ENCODE measurements at regions not wholly inside any gene's neighbourhood (a gene's known extent, or its start where the extent isn't known, plus 50 kb on each side); places are given as distances from the start of the nearest gene placed in this dataset.
A peak's percentile ranks its signal among the peaks of the same experiment; 100 is the strongest.
"Not testable (repeated sequence)": the region's sequence is repeated elsewhere in the genome, so short reads cannot be mapped to it uniquely, and the experiment has no call there.

DNA sequence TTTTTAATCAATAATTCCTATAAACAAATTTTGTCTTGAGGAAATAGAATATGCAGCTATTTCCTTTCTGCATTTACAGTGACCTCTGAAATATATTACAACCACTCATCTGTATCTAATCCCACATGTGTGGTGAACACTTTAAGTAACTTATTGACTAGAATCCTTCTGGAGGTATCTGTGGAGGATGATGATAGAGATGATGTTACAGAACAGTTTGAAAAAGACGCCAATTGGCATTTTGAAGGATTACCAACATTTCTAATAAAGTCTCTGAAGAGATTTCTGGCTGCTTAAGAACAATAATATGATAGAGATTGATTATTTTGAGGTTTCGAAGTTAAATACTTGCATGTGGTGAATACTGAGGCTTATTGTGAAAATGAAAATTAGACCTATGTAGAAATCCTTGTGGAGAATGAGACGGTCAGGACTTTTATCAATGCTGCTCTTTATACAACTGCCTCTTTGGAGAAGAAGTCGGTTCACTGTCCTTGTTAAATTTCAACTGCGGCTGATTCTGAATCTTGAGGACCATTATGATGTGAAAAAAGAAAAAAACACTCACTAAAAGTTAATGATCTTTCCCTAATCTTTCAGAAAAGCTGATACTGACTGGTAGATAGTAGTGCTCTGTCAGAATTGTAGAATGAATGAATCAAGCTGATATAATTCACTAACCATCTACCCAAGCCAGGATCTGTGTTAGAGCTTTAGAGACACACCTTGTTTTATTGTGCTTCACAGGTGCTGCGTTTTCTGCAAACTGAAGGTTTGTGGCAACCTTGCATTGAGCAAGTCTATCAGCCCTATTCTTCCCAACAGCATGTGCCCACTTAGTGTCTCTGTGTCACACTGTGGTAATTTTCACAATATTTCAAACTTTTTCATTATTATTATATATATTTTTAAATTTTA lies 204.7 kb downstream of the SPRY1 start:
- DNase-seq (ENCODE audit: low read depth in 2 of 2): no peak

DNA sequence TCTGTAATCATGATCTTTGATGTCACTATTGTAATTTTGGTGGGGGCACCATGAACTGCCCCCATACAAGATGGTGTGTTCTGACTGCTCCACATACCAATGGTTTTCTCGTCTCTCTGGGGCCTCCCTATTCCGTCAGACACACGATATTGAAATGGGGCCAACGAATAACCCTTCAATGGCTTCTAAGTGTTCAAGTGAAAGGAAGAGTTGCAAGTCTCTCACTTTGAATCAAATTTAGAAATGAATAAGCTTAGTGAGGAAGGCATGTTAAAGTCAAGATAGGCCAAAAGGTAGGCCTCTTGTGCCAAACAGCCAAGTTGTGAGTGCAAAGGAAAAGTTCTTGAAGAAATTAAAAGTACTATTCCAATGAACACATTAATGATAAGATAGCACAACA lies 205.4 kb downstream of the SPRY1 start:
- DNase-seq (ENCODE audit: low read depth in 2 of 2): no peak

DNA sequence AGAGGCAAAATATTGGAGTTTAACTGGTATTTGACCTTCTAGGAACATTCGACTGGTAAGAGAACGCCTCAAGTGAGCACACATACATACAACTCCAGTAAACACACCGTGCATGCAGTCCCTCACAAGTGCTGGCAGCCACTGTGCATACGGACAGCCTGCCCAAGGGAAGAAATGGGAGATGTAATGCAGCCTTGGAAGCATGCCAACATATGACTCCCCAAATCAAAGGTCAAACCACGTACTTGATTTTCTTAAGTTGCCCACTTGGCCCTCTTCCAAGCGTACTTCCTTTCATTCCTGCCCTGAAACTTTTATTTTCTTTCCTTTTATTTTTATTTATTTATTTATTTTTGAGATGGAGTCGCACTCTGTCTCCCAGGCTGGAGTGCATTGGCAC lies 206.6 kb downstream of the SPRY1 start:
- DNase-seq (ENCODE audit: low read depth in 2 of 2): no peak

DNA sequence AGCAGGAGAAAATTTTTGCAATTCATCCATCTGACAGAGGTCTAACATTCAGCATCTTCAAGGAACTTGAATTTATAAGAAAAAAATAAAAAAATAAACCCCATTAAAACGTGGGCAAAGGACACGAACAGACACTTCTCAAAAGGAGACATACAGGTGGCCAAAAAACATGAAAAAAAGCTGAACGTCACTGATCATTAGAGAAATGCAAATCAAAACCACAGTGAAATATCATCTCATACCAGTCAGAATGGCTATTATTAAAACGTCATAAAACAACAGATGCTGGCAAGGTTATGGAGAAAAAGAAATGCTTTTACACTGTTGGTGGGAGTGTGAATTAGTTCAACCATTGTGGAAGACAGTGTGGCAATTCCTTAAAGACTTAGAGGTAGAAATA lies 209.2 kb downstream of the SPRY1 start:
- DNase-seq (ENCODE audit: low read depth in 2 of 2): not testable (repeated sequence)

DNA sequence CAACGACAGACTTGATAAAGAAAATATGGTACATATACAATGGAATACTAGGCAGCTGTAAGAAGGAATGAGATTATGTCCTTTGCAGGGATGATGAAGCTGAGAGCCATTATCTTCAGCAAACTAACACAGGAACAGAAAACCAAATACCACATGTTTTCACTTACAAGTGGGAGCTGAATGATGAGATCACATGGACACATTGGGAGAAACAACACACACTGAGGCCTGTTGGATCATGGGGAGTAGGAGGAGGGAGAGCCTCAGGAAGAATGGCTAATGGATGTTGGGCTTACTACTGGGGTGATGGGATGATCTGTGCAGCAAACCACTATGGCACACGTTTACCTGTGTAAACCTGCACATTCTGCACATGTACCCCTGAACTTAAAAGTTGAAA lies 209.7 kb downstream of the SPRY1 start:
- no peak for DNase-seq (ENCODE audit: low read depth in 2 of 2)

DNA sequence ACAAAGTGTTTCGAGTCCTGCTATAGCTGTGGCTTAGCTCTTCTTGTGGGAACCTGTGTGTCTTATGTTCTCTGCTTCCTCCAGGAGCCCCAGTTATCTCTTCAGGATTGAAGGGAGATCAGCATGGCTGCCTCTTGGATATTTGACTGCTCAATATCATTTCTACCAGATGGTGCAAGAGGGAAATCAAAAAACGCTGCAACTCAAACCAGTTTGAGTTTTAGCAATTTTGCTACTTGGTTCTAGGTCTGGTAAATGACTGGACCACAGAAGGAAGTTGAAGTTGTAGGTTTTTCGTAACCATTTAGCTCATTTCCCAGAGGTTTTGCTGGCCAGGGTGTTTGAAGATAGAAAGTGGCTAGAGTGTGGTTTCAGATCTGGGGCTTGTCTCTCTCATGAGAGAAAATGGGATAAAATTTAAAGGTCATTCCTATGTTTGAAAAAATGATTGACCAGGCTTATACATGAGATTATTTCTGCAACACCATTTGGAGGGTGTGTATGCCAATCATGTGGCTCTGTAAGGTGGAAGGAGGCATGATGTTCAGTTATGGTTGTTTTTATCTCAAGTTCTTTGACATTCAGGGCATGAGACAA lies 210.4 kb downstream of the SPRY1 start:
- DNase-seq (ENCODE audit: low read depth in 2 of 2): no peak

DNA sequence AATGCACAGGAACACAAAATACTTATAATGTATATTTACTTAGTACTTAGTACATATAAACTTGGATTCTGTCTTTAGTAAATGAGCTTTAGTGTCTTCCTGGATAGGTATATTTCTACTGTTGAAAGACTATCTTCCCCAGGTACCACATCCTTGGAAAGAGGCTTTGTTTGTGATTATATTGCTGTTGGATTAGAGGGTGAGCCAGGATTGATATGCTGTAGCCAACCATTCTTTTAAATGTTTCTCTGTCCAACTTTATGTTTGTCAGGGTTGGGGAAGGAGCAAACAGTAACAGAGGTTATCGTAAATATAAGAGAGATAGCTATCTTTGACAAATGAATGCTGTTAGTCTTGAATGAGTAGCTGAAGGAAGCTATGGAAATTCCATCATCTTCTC lies 213.2 kb downstream of the SPRY1 start:
- no peak for DNase-seq (ENCODE audit: low read depth in 2 of 2)

DNA sequence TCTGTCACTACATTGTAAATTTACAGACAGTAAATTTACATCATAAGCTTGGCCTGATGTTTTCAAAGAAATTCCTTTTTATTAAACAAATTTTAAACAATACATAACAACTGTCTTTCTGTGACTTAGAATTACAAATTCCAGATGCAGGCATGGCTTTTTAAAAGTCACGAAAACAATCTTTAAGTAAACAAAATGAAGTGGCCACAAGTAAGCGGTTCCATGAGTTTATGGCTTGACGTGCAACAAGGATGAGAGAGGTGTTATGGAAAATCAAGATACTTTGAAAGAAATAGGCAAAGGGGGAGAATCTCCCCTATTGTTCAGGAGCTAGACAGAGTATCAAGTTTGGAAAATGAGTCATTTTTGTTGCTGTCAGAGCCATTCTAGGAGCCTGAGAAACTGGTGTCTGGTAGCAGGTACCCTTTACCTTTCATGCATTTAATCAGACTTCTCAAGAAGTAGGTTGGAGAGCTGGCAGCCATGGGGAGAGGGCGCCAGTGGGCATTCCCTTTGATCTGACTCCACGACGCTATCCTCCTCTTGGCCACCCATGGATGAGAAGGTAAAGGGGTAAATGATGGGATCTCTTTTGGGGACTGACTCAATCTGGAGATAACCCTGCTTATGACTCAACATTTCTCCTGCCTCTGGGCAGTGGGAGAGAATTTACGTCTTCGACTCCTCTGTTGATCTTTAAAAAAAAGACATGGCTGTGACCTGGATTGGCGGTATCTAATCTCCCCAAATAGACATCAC lies 217.2 kb downstream of the SPRY1 start:
- DNase-seq (ENCODE audit: low read depth in 2 of 2): no peak

DNA sequence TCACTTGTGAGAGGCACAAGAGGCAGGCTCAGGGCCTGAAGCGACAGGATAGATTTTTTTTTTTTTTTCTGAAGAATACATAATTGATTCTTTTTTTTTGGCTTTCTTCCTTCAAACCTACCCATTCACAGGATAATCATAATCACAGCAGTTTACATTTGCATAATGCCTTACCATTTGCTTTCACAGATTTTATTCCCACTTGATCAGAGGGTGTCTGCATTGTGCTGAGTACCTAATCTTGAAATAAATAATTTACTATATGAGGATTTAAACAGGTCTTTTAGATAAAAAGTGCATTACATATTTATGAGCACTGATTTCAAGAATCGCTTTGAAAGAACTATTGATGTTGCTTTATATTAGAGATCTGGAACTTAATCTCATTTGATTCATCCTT lies 219.3 kb downstream of the SPRY1 start:
- no peak for DNase-seq (ENCODE audit: low read depth in 2 of 2)

DNA sequence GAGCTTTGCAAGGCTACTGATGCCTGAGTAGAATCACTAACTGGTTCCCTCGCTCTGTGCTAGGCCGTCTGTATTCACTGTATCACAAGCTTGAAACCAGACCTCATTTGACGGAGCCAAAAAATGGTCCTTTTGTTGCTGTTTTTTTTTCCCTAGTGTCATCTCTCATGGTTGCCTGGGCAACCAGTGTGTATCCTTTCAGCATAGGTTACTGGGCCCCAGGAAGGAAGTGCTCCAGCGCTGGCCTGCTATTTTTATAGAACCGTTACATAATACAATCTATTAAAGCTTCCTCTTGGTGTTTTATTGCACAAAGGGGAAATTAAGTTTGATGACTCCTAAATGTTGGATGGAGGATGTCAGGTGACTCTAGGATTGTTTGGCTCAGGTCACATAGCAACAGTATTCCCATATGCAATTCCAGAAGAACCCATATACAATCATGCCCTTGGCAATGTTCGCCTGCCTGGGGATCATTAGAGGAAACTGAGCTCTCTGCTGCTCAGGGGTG lies 220.4 kb downstream of the SPRY1 start:
- DNase-seq (ENCODE audit: low read depth in 2 of 2): no peak

DNA sequence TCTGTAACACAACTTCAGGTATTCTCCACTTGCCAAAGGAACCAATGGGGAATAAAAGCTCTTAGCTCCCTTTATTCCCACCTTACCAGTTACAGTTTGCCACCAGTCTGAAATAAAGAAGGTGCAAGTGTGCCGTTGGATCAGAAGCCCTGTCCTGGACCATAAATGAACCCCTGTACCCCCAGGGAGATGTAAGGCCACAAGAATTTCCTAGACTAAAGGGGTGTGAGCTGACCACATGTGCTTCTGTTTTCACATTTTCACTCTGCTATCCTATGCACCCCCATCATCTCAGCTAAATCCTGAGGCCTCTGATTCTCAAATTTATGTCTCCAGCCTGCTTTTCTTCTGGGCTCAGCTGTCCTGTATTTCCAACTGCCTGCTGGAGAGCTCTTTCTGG lies 221.2 kb downstream of the SPRY1 start:
- DNase-seq (ENCODE audit: low read depth in 2 of 2): no peak

DNA sequence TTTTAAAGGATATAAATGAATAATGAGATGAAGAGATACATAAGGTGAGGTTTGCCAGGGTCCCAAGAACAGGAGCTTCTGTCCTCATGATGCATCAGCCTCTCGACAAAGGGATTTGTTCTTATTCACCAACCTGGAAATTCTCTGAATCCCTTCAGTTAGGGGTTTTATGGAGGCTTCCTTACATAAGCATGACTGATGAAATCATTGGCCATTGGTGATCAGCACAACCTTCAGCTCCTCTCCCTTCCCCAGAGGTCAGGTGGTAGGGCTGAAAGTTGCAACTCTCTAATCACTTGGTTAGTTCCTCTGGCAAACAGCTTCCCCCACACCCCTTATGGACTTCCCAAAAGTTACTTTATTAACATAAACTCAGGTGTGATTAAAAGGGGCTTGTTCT lies 222.0 kb downstream of the SPRY1 start:
- DNase-seq (ENCODE audit: low read depth in 2 of 2): no peak

DNA sequence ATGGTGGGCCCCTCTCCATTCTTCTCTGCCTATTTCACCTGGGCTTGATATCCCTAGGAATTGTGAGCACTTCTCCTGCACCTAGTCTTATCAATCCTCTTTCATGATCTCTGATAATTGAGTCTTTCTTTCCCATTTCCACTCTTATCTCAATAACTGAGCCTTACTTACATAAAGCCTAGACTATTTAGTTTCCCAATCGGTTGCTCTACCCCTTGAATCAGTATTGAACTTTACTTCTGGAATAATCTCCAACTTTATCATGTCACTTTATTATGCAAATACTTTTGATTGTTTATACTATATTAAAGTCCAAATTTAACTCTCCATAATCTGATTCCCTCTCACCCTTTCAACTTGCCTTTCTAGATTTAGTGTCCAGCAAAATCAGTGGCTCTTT lies 222.7 kb downstream of the SPRY1 start:
- DNase-seq (ENCODE audit: low read depth in 2 of 2): no peak

DNA sequence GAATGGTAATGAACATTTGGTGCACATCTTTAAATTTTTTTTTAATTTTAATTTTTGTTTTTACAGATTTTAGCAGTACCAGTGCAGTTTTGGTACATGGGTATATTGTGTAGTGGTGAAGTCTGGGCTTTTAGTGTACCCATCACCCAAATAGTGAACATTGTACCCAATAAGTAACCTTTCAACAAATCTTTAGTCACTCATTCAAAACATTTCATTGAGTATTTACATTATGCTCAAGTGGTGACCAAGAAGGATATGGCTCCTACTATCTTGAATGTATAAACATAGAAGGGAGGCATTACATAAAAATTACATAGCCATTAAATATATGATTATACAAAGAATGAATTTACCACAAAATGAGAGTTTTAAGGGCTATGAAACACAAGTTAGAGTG lies 223.3 kb downstream of the SPRY1 start:
- no peak for DNase-seq (ENCODE audit: low read depth in 2 of 2)

DNA sequence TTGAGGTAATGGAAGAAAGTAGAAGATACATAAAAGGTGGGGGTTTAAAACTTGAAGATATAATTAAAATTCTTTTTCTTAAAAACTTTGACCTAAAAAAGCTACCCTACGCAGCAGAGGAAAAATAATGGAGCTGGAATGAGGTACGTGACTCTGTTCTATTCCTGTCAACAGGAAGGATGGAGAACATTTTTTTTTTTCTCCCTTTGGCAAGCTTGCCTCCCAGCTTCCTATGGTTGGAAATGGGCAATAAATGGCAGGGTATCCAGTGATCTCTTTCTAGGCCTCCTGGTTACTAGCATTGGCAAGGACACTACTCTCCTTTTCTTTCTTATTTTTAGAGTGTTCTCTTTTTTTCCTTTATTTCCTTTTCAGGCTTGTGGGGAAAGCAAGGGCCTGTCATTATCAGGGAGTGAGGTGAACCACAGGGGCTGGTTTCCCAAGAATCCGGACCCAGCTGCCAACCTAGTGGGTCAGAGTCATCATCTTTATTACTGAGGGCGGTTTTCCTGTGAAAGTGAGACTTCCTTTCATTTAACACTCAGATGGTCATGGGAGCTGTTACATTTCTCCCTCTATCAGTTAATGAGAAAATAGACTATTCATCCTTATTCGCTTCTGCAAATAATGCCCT lies 224.6 kb downstream of the SPRY1 start:
- DNase-seq (ENCODE audit: low read depth in 2 of 2): no peak

DNA sequence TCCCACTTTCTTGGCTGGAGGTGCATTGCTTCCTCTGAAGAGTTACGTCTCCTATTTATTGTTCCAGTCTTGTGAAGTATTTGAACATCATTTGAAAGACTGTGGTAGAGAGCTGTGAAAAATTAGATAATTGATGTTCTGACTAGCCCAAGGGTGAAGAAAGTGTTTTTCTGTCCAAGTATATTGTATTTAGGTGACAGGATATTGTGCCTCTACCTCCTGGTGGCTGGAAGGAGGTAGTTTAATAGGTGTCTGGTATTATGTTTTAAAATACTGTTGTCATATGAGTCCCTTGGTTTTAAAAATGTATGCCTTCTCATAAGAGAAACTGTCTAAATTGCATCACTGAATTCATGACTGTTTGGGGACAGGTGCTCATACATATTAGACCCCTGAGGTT lies 226.0 kb downstream of the SPRY1 start:
- no peak for DNase-seq (ENCODE audit: low read depth in 2 of 2)

DNA sequence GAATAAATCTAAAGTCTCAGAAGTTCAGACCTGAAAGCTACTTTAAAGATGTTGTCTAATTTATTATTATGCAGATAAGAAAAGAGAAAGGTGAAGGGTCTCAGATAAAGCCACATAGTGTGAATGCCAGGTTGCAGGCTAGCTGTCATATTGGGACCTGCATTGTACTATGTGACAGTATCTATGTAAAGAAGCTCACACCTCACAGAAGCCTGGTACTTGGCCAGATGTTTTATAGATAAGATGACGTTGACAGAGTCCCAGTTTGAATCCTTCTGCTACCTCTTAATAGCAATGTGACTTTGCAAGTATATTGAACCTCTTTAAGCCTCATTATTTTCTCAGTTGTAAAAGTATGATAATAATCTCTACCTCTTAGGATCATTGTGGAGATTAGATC lies 227.0 kb downstream of the SPRY1 start:
- no peak for DNase-seq (ENCODE audit: low read depth in 2 of 2)

DNA sequence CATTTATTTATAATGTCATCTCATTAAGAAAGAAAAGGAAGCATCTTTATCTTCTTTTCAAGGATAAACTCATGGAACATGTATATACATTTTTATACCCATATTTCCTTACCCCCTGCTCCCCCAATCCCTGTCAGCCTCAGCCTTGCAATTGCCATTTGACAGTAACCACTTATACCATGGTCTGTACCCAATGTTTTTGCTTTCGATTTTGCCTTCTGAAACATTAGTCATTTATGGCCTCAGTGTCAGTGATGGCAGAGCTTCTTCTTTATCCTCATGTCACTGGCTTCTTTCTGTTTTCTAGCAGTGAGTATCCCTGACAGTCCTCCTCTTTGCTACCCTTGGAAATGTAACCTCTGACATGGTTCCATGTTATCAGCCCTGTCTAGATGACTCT lies 228.4 kb downstream of the SPRY1 start:
- DNase-seq (ENCODE audit: low read depth in 2 of 2): no peak

DNA sequence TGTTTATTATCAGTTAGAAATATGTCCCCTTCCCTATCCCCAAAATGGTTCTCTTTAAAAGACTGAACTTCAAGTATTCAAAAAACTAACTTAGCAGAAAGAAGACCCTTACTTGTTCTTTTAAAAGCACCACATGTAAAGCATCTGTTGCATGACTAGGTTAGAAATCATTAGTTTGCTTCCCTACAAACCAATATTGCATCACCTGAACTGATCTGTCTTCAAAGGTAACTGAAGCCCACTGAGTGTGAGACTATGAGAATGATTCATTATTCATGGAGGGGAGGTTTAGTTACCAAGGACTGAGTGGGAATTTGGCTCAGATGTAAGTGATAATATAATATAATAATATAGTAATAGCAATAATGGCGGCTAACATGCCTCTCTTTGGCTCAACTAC lies 231.7 kb downstream of the SPRY1 start:
- DNase-seq (ENCODE audit: low read depth in 2 of 2): no peak

DNA sequence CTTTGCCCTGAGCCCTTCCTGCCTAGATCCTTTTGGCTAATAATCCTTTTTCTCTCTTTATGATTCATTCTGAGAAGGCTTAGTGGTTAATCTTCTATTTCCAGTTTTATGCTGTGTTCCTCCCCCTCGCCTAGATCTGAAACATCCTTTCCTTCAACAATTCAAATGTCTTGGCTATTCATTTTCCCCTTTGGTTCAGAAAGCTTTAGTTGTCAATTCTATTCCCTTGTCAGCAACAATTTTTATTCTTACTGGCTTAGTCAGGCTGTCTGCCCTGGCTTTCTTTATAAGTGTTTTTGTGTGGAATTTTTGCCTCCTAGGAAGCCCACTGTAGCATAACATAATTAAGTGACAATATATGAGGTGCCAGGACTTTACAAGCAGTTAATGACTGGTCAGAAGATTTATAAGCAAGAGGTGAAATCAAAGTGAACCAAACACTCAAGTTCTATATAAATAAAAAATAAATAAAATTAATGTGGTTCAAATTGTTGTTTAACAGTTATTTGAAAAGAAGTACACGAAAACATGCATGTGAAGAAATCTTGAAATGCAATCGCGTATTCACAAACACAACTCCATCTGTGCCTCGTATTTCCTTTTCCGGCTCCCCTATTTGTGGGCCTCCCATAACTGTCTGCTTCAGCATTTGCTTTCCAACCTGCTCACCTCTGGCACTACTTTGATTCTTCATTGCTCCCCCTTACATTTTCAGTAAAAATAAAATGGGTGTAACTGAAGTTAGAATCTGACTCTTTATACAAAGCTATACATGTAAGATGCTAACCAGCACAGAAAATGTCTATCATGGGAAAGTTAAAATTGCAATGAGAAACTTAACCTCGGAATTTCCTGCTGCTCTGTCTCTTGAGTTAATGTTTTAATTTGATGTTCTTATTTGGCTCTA lies 235.4 kb downstream of the SPRY1 start:
- peak in 1 of 2 experiments; percentile 43 for DNase-seq (ENCODE audit: low read depth in 2 of 2)

DNA sequence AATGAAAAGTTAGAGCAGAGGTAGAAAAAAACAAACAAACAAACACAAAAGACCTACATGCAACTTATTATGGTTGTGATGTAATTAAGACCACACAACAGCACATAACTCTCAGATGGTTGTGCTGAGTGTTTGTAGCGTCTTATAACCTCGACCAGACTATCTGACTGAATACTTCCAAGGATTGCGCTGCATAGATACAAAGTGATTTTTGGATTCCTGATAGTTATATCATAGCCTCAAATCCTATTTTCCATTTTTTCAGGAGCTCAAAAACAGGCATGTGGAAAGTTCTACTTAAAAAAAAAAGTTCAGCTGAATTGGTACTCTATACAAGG lies 236.1 kb downstream of the SPRY1 start:
- peak in 1 of 2 experiments; percentile 25 for DNase-seq (ENCODE audit: low read depth in 2 of 2)
